ENCODE measurements at regions not wholly inside any gene's neighbourhood (a gene's known extent, or its start where the extent isn't known, plus 50 kb on each side); places are given as distances from the start of the nearest gene placed in this dataset.

DNA sequence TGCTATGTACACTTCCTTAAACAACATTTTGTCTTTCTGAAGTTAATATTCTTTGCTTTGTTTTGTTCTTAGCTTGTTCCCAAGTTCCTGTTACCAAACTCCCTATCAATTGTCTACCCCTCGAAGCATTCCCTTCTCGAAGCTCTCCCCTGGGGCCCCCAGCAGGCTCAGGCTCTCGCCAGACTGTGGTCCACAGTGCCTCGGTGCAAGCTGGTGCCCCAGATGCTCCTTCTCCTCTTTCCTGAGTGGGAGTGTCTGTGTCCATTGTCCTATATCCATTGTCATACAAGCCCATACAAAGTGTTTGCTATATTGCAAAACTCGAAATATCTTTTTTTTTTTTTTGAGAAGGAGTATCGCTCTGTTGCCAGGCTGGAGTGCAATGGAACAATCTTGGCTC lies 51.7 kb upstream of the RTL6 start:
- no peak for DNase-seq

- DNase-seq, result no peak
Measured at GRCh38 chr22:44548981-44549380, 50.9 kb upstream of the RTL6 start.

All from occipital lobe (tissue), 1 donor.